Fibroblast of the aortic adventitia (primary cell): ENCODE measurements at regions not wholly inside any gene's neighbourhood (a gene's known extent, or its start where the extent isn't known, plus 50 kb on each side); places are given as distances from the start of the nearest gene placed in this dataset.

Source experiments
- DNase-seq: peaks from one replicate; pipeline ENCODE4 v3.0.0-alpha.2; 2010; ENCODE audit warnings: low read depth
- H3K4me3 ChIP-seq: 2 replicates; pipeline ENCODE4 v1.5.1; 2011; ENCODE audit warnings: low read depth, mild to moderate bottlenecking, control low read depth, low read length, moderate library complexity
- CTCF ChIP-seq: IDR thresholded peaks from 2 replicates; pipeline ENCODE4 v1.5.1; 2011; ENCODE audit warnings: mild to moderate bottlenecking, low read length, control low read depth, inconsistent platforms; ENCODE audit not compliant: insufficient read depth

- no peak for DNase-seq
- no peak for TF ChIP-seq CTCF
- no peak overlapping the region for H3K4me3 ChIP-seq
Measured at GRCh38 chr12:45638386-45638785, 91.1 kb upstream of the ARID2 start.

- TF ChIP-seq CTCF, result no peak
- no peak overlapping the region for H3K4me3 ChIP-seq
- DNase-seq, result peak; percentile 55
Measured at GRCh38 chr12:45644541-45644940, 85.0 kb upstream of the ARID2 start.

- TF ChIP-seq CTCF, result no peak
- H3K4me3 ChIP-seq, result no peak overlapping the region
- no peak for DNase-seq
Measured at GRCh38 chr12:45646851-45647581, 82.5 kb upstream of the ARID2 start.

GRCh38 chr12:45648070-45648469 lies 81.4 kb upstream of the ARID2 start:
- DNase-seq, result no peak

GRCh38 chr12:45651029-45651428 lies 78.5 kb upstream of the ARID2 start:
- no peak overlapping the region for H3K4me3 ChIP-seq
- DNase-seq, result no peak
- no peak for TF ChIP-seq CTCF

More at GRCh38 chr12:45648070-45648469, 81.4 kb upstream of the ARID2 start:
- no peak overlapping the region for H3K4me3 ChIP-seq
- no peak for TF ChIP-seq CTCF

GRCh38 chr12:45654002-45654665 lies 75.4 kb upstream of the ARID2 start:
- TF ChIP-seq CTCF, result no peak
- no peak for DNase-seq
- no peak overlapping the region for H3K4me3 ChIP-seq
